Right lung (tissue), 2 donors: ENCODE measurements at regions not wholly inside any gene's neighbourhood (a gene's known extent, or its start where the extent isn't known, plus 50 kb on each side); places are given as distances from the start of the nearest gene placed in this dataset.

Experiments
- DNase-seq, 2 donors: peaks; one replicate each; pipeline ENCODE4 v3.0.0-alpha.2; 2013

DNA sequence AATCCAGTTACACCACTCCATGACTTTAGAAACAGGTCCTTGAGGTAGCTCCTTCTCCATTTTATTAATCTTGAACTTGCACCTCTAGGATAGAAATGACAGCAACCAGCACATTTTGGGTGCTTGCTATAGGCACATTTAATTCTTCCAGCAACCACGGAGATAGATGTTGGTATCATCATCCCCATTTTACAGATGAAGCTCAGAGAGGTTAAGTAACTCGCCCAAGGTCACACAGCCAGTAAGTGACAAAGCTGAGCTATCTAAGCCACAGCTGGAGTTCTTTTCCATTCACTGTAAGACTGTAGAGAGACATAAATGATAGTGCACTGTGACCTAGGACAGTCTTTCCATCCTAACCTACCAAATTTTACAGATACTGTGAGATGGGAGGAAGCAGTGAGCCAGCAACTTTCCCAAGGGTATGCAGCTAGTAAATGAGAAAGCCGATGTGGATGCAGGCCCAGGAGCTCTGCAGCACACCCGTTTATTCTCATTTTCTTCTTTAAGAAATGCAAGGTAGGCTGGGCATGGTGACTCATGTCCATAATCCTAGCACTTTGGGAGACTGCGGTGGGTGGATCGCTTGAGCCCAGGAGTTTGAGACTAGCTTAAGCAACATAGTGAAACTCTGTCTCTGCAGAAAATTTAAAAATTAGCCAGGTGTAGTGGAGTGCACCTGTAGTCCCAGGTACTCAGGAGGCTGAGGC lies 103.2 kb downstream of the TBX5 start:
- DNase-seq, result no peak

DNA sequence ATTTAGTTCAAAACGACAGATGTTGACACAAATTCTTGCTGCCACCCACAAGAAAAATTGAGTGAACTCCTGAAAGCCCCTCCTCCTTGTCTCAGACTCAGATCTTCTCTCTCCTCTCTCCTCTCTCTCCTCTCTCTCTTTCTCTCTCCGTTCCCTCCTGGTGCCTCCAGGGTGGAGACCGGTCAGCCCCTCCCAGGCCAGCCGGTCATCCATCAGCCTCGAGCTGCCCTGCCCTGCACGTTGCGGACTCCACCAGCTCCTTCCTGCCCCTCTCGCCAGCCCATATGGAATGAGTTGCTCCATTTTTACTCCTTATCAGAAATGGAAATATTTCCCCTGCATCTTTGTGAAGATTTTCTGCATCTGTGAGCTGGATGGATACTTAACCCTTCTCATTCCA lies 103.8 kb downstream of the TBX5 start:
- DNase-seq, result no peak

DNA sequence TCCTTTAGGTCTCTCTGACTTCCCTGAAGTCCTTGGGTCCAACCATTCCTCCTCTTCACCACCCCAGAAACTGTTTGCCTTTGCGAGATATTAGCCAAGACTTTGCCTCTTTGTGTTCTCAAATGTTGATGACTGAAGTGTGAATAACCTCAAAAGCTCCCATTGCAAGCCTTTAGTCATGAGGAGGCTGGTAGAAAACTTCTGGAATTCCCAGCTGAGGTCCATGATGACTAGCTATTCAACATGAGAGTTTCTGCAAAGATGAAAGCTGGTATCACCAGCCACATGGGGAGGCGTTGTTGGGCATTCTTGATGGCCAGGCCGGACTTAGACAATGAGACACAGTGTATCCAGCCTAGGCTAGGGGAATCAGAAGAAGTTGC lies 111.7 kb downstream of the TBX5 start:
- DNase-seq, result no peak

GRCh38 chr12:114293571-114294302 lies 112.2 kb downstream of the TBX5 start:
- no peak for DNase-seq

DNA sequence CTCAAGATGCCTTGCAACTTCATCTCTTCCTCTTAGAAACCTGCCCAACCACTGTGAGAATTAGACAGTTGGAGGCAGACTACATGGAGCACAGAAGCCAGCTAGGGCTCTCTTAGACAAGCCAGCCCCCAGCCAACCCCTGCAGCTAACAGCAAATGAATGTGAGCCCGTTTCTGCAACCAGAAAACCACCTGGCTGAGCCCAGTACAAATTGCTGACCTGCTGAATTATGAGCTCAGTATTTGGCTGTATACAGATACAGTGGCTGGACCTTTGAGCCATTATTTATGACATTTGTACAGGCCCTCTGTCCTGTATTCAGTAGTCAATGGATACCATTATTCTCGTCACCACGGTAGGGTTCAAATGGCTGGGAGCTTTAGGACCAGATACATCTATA lies 112.9 kb downstream of the TBX5 start:
- no peak for DNase-seq

- DNase-seq, result no peak
Observed at GRCh38 chr12:114291389-114292060, 114.4 kb downstream of the TBX5 start.

DNA sequence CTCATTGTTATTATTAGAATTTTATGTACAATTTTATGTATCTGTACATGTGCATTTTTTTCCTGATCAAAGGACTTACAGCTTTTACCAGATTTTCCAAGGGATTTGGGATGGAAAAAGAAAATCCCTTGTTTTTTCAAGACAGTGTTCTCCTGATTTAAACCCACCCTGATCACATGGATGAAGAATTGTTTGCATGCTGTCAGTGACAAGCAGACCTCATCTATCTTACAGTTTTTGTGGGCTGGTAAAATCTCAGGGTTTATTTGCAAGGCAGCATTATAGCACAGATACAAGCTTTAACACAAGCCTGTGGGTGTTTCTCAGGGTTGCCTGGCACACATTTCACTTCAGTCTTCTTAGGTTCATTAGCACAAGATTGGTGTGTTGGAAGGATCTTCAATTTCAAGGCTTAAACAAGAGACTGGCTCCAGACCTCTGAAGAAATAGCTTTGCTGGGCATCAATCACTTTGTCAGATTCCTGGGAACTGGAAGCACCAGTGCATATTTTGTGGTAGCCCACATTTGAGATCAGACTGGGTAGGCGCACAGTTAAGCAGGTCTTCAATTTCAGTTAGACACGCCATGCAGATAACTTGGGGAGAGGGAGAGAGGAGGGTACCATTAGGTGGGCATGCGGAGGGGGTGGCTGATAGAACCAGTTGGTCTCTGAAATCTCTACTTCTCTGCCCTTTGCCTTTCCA lies 118.0 kb downstream of the TBX5 start:
- DNase-seq, result no peak

GRCh38 chr12:114286145-114286544 lies 119.8 kb downstream of the TBX5 start:
- DNase-seq, result no peak

DNA sequence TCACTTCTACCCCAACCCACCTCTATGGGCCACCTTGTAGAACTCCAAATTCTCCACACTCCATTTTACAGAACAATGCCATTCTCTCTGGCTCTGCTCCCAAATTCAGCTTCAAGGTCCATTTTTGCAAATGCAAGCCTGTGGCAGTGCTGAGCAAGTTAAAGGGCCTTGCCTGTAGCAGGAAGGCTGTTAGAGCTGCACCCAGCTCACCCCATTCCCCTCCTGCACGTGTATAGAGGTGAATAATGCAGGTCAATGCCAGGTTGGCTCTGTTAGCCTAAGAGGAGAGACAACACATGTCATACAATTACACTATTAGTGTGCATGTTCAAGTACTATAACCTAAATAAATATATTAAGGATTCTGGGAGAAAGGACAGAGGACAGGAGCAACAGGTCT lies 120.4 kb downstream of the TBX5 start:
- DNase-seq, result no peak

DNA sequence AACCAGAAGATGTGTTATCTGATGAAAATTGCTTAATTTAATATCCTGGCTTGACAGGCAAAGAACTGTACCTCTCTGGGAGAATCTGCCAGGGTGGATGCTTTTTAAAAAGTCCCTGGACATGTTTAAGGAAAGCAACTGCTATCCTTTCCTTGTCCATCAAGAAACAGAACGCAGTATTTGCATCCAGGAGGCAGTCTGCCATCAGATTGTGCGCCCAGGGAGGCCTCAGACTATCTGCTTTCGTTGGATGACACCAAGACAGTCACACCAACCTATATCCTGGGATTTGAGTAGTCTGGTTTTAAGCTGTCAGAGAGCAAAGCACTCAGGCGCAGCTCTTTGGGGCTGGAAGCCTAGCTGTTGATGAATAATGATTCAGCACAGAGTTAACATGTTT lies 121.9 kb downstream of the TBX5 start:
- DNase-seq, result no peak

DNA sequence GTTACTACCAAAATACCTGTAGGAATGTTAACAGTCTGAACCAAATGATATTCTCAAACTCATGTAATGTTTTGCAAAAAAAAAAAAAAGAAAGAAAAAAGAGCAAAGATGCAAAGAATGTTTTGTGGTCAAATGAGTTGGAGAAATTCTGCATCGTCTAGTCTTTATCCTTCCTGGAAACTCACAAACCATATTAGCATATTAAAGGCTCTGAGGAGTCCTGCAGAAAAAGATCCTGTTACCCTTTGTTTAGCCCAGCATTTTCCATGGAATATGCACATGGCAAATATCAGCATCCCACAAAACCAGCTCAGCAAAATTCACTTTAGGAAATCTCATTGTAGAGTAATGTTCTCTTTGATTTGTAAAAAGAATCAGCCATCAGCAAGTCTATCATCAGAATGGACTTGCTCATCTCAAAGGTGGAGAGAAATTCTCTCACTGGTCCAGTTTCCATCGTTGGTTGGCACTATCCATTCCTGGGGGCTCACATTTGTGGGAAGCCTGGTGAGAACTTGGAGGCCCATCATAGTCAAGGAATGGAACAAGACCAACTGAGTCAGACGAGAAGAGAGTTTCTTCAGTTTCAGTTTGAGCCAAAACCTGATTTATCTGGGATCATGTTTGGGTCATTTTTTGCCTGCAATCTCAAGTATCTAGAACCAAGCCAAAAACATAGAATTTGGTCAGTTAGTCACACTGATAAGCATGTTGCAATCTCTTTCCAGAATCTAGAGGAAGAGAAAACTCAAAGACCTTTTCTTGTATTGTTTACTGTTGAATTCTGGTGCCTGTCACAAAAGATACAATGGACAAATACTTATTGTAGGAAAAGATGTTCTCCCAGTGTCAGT lies 129.8 kb downstream of the TBX5 start:
- DNase-seq, result no peak

GRCh38 chr12:114275086-114275485 lies 130.9 kb downstream of the TBX5 start:
- DNase-seq, result no peak

DNA sequence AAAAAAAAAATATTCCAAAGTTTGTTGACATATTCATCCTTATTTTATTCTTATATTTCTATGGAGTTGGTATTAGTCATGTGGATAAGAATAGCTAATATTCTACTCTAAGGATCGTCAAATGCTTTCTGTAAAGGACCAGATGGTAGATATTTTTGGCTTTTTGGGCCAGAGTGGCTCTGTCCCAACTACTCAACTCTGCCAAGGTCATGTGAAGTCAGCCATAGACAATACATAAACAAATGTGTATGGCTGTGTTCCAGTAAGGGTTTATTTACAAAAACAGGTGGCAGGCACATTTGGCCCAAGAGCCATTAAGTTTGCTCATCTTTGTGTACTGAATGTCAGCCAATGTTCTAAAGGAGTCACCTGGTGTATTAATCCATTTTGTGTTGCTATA lies 131.8 kb downstream of the TBX5 start:
- DNase-seq, result peak; percentile 40 to 71

GRCh38 chr12:114272605-114273004 lies 133.3 kb downstream of the TBX5 start:
- no peak for DNase-seq

DNA sequence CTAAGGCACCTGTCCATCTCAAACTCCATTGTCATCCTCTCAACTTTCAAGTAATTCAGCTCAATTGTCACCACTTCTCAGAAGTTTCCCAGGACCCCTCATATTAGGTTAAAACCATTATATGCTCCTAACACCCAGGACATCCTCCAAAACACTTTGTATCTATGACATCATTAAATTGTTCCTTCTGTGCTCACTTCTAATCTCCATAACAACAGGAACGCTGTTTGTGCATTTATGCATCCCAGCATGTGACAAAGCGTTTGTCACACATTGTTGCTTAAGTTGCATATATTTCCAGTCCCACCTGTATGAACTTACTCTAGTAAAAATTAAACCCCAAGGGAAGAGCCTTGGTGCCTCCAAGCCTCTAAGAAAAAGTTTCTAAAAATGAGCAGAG lies 133.9 kb downstream of the TBX5 start:
- DNase-seq, result no peak

- no peak for DNase-seq
Observed at GRCh38 chr12:114269153-114269552, 136.8 kb downstream of the TBX5 start.

DNA sequence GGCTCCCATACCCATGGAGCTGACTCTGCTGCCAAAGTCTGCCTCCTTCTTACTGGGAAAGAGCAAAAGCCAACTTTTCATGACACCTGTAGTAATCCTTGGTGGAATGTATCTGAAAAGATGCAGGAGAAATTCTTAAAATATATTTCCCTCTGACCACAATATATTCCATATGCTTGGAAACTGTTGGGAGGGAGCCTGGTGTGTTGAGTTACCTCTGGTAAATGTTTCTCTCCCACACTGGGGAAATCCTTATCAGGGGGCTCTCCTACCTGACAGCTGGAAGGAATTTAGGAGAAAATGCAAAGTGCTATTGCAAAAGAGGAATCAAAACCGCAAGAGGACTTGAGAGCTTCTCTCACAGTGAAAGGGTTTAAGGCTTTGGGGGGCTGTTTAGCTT lies 139.4 kb downstream of the TBX5 start:
- no peak for DNase-seq

GRCh38 chr12:114265036-114265435 lies 140.9 kb downstream of the TBX5 start:
- DNase-seq, result no peak

DNA sequence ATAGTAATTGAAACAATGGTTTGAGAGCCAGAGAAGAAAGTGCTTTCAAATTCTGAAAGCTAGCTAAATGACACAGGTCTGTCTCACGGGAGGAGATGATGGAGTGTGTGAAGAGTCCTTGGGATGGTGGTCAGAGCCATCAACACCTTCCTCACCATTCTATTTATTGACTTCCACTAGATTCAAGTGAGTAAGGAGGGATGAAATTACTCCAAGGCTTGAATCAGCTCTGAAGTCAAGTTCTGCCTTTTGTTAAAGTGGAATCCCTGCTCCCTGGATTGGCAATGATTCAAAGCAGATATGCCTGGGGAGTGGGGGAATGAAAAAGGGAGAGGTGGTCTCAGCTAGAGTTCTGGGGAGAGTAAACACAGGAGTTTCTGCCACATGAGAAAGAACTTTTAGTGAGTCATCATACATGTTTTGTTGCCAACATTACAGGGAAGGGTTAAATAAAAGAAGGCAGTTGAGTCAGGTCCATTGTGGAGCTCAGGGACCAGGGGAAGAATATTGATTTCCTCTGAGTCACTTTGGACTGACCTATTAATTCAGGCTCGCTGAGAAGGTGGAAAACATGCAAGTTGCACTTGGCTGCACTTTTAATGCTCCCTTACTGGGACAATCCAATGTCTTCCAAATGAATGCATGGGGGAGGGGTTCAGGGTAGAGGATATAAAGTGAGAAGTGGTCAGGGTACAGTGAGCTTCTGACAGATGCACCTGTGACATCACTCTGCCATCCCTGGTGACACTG lies 142.7 kb downstream of the TBX5 start:
- DNase-seq, result no peak

GRCh38 chr12:114257687-114258086 lies 148.3 kb downstream of the TBX5 start:
- DNase-seq, result no peak

DNA sequence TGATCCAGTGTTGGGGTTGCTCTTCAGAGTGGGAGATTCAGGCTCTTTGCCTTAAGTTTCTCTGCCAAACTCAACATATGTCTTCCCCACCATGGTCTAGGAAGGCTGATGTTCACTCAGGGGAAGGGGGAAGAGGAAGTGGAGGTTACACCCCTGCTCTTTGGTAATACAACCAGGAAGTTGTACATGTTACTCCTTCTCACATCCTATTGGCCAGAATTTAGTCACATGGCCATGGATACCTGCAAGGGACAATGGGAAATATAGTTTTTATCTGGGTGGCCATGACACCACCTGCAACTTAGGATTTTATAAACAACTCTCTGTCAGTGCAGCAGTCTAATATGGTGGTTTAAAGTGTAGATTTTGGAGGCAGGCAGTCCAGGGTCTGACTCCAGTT lies 150.9 kb downstream of the TBX5 start:
- DNase-seq, result no peak
